NCI-H345 treated with DMSO at 0.1 percent for 48 hours (cell line): ENCODE measurements at regions not wholly inside any gene's neighbourhood (a gene's known extent, or its start where the extent isn't known, plus 50 kb on each side); places are given as distances from the start of the nearest gene placed in this dataset.

Experiments used
- DNase-seq: peaks from one replicate; lab custom pipeline; 2025; ENCODE audit not compliant: unreplicated experiment; lab: John Stamatoyannopoulos, UW

DNA sequence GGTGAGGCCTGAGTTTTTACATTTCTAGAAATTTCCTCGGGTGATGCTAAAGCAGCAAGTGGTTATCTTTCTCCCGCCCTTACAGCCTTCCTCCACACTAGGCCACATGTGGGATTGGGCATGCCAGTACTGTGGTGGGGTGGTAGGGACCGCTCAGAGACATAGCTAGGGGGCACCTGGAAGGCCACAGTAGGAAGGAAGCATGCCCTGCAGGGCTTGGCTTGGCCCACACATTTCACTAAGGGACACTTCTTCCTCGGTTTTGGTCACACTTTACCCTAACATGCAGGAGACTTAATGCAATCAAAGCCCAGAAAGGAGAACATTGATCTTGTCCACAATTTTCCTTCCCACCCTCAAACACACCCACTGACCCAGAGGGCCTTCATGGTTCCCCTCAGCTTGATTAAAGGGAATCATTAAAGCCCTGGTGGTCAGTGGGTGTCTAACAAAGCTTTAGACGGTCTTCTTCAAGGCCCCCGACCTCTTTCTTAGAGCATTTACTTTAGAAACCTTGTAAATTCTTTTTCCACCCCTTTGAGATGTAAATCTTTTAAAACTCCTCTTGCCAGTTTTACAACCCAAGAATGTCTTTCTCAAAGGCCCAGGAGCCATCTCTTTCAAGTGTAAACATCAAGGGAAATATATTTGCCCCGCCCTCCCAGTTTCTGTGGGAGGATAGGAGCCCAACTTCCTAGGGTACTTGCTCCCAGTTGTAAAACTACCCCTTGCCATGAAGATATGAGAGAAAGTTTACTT is 246.4 kb upstream of the PTBP2 start:
- DNase-seq = no peak

DNA sequence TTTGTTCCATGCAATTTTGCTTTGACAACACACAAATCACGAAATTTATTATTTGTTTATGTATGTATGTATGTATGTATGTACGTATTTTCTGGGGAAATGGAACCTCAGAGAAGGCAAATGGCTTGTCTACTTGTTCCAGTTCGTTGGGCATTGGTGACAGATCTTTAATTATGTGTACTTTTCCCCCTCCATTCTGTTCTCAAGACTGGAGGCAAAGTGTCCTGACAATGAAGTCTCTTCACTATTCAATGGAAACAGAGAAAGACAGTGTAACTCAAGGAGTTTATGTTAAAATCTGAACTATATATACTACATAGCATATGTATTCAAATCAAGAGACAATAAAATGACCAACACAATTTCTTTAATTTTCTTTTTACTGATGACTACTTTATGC is 245.7 kb upstream of the PTBP2 start:
- no peak for DNase-seq

DNA sequence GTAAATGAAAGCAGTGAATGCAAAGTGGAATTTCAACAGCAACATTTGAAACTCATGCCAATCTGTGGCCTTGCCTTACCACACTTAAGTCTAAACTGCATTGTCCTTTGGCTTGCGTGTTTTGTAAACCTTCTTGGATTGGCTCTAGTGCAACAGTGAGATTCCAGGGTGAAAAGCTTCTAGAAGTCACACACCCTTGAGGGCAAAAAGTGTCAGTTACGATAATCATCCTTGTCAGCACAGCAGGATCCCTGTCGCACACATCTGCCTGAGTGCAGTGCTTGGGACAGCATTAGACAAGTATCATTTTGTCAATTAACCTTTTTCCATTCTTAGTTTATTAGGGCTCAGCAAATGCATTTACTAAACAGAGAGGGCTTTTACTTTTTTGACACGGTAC is 243.4 kb upstream of the PTBP2 start:
- peak; percentile 34 for DNase-seq

GRCh38 chr1:96481409-96481808 is 240.2 kb upstream of the PTBP2 start:
- DNase-seq = no peak

- no peak for DNase-seq
These were observed 239.0 kb upstream of the PTBP2 start for GRCh38 chr1:96482616-96483015.

DNA sequence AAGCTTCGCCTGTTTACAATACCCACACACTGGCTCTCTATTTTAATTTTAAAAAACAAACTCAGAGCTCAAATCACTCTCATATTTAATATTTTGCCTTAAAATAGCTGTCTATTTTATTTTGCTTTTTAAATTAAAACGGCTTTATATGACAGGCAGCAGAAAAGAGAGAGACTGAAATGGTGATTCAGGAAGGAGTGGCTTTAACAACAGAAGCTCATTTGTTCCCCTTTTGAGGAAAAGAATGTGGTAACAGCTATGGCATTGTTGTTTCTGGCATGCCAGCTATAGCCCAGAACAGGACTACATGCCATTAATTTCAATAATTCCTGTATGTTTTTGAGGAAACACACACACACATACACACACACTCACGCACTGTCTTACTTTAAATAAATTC is 234.2 kb upstream of the PTBP2 start:
- no peak for DNase-seq

- no peak for DNase-seq
These were observed 233.6 kb upstream of the PTBP2 start for GRCh38 chr1:96487971-96488370.

- DNase-seq = no peak
These were observed 232.8 kb upstream of the PTBP2 start for GRCh38 chr1:96488777-96489176.

DNA sequence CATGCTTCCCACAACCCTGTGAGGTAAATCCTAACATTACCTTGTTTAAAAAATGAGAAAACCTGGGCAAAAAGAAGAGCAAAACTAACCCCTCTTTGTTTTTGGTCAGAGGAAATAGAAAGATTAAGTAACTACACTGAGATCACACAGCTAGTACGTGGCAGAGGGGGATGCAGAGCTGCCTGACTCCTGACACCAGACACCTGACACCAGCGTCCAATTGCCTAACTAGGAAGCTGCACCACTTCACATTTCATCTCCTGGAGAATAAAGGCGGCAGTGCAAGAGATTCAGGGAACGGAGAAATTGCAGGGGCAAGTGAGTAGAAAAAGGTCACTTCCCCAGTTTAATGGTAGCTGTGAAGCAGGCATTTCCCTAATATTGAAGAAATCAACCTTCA is 229.3 kb upstream of the PTBP2 start:
- DNase-seq = no peak

DNA sequence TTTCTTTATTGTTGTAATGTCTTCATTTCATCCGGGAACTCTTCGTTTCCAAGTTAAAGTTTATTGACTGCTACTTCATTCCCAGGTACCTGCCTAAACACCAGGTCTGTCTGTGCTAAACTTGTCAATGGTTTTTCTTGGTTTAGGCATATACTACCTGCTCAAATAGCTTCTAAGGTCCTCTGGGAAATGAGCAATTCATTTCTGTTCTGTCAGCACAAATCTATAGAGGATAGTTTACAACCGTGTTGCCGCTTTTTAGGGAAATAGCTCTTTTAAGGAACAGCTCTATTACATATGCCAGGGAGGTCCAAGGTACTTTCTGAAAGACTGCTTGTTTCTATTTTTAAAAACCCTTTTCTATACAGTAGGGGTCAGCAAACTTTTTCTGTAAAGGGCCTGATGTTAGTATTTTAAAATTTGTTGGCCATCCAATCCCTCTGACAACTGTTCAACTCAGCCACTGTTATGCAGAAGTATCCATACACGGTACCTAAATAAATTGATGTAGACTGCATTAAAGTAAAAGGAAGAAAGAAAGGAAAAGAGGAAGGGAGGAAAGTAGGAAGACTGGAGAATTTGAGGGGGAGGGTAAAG is 222.7 kb upstream of the PTBP2 start:
- no peak for DNase-seq

DNA sequence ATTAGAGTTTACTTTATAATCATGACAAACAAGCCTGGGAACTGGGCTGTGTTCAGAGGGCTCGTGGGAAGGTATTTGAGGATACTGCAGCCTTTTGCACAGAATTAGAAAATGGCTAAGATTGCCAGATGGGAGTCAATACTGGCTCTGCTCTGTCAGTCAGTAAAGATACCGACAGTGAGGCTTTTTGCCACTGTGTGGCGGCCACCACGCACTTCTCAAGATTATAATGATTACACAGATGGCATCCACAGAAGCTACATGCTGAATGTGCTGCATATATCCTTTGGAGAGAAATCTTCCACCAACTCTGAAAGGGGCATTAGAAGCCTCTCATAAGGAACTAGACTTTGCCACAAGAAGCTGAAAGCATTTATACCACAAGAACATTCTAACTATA is 213.4 kb upstream of the PTBP2 start:
- DNase-seq = no peak

GRCh38 chr1:96509339-96509738 is 212.2 kb upstream of the PTBP2 start:
- no peak for DNase-seq

- DNase-seq = no peak
These were observed 211.6 kb upstream of the PTBP2 start for GRCh38 chr1:96509951-96510350.

DNA sequence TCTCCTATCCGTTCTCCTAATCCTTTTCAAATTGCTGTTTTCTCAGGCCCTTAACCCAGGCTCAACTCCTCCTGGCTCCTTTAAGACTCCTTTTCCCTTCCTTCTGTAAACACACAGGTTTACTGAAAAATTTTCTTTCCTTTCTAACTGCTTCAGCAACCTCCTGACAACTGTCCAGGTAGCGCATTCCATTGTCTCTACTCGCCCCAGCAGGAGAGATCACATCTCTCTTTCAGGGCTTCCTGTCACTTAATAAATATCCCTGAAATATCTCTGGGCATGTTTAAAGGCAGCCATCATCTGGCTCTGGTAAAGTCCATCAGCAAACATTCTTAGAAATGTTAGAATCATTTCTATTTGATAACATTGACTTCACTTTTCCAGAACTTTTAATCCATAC is 211.2 kb upstream of the PTBP2 start:
- DNase-seq = no peak

DNA sequence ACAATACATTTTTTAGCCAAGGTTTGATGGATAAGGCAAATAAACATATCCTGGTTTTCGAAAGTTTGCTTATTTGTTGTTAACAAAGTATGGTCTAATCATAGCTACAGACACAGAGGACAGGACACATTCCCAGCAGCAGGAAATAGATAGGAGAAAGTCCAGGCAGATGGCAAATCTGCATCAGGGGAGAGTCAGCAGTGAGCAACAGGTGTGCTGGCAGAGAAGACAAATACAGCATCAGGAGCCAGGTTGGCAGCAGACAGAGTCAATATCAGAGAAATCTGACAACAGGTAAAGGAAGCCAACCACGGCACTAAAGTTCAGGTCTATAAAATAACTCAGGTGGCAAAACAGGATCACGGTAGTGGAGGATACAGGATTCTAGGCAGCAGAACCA is 210.7 kb upstream of the PTBP2 start:
- peak; percentile 11 for DNase-seq

DNA sequence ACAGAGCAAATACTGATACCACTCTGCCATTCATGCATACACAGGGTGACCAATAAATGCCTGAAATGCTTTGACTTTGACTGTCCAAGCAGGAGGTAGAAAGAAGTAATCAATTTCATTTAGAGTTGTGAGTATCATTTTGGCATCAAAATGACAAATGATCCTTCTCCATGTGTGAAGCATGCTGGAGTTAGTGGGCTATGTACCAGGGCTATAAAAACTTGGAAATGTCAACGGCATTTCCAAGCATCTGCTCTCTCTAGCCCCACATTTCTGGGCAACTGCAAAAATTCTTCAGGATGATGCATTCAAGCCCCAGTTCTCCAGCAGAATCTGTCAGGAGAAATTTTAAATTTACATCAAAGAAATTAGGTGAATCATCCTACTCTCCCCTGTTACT is 208.4 kb upstream of the PTBP2 start:
- no peak for DNase-seq

DNA sequence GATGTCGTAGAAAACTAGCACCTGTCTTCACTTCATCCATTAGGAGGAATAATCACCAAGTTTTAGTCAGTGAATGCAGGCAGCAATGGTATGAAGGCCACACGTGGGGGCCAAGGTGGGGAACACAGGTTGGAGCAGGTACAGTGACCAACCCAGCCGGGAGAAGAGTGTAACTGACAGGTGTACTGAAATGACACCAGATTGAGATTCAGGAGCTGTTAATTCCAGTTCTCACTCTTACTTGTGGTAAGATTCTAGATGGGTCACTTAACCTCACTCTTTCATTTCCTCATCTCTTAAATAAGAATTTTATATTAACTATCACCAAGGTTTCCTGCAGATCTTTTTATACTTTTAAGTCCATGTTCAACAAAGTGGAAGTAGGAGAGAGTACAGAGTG is 206.2 kb upstream of the PTBP2 start:
- no peak for DNase-seq

DNA sequence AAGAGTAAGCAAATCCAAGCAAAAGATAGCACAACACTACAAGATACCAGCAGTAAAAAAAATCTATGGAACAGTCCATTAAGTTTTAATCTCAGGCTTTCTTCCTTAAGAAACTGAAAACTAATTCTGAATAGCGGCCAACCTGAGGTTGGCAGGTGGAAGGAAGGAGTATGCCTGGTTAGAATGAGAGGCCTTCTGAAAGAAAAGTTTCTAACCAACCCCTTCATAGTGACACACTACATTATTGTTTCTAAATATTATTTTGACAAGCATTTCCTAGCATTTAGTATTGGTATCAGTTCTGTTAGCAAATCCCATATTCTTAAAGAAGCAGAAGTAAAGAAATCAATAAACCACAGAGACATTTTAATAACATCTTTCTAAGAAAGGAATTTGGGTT is 205.7 kb upstream of the PTBP2 start:
- DNase-seq = no peak

DNA sequence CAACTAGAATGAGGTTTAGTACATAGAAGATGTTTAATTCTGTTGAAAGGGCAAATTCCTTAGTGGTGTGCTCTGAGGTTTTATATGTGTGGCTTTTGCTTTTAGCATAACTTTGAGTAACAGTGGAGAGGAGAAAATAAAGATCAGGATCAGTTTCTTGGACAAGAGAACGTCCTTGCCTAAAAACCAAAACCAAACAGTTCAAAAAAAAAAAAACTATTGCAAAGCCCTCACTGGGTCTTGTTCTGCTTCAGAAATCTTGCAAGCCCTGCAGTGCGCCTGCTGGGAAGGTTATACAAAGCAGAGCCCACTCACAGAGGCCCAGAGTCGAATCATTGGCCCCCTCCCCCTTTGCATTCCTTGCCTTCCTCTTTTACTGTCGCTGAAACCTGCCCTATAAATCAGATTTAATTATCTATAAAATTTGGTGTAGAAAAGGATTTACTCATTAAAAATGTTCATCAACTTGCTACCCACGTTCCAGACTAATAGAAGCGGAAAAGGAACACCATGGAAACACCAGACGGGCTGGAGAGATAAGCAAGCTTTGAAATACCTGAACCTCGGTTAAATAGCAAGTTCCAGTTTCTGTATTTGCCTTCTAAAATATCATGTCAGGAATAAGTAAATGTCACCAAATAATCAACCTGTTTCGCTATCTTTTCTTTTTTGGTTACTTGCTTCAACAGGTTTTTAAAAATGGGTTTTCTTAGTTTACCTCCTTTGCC is 201.6 kb upstream of the PTBP2 start:
- DNase-seq = no peak

- DNase-seq = no peak
These were observed 201.0 kb upstream of the PTBP2 start for GRCh38 chr1:96520579-96520947.

GRCh38 chr1:96521010-96521409 is 200.6 kb upstream of the PTBP2 start:
- DNase-seq = no peak

DNA sequence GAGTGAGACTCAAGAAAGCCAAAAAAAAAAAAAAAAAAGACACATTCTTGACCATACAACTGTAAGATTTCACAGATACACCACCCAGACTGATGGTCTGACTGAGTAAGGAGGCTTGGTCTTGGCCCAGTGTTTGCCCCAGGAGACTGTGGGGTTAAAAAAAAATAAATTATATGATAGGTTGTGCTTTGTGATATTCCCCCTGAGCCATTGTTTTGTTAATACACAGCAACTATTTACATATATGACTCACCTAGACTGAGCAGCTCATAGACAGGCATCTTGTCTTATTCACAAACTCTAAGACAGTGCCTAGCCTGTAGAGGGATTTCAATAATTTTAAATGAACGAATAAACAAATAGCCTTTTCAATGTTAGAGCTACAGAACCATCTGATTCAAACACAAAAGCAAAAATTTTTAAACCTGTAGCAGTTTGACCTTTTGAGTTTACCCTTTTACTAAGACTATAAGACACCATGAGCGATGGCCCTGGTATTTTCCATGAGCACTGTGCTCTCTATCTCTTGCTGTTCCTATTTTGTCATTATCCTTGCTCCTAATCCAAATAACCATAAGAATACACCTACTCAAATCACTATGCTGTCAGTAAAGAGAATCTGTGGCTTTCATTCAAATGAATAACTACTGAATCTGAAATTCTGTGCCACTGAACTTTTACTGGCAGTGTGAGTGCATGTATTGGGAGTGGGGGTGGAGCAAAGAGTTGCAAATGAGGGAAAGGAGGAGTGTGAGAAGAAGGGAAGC is 199.4 kb upstream of the PTBP2 start:
- no peak for DNase-seq
